GM06990 (cell line): ENCODE measurements at regions not wholly inside any gene's neighbourhood (a gene's known extent, or its start where the extent isn't known, plus 50 kb on each side); places are given as distances from the start of the nearest gene placed in this dataset.

Experiments used
- DNase-seq: peaks from one replicate; pipeline ENCODE4 v3.0.0-alpha.2; 2011; ENCODE audit not compliant: insufficient read length; ENCODE audit errors: extremely low read depth
- H3K27me3 ChIP-seq: replicated peaks from 2 replicates; pipeline ENCODE4 v1.6.0; 2011; ENCODE audit warnings: low read length; ENCODE audit not compliant: control insufficient read depth, insufficient read depth
- H3K36me3 ChIP-seq: 2 replicates; pipeline ENCODE4 v1.5.1; 2011; ENCODE audit warnings: low read length; ENCODE audit not compliant: control insufficient read depth, insufficient read depth
- H3K4me3 ChIP-seq: replicated peaks from 2 replicates; pipeline ENCODE4 v1.5.1; 2011; ENCODE audit warnings: low read depth, mild to moderate bottlenecking, control low read depth, low read length
- CTCF ChIP-seq: IDR thresholded peaks from 2 replicates; pipeline ENCODE4 v1.5.1; 2011; ENCODE audit warnings: low read length, control low read depth, mild to moderate bottlenecking, inconsistent platforms; ENCODE audit not compliant: insufficient read depth, poor library complexity, severe bottlenecking

- DNase-seq = no peak
- Histone ChIP-seq H3K36me3 (no peaks in the 10 kb centered on the region), H3K27me3 (no peaks in the 10 kb centered on the region), H3K4me3 (no peak overlapping the region)
- TF ChIP-seq CTCF = no peak
Observed at GRCh38 chrX:38919202-38919601, 117.9 kb downstream of the MID1IP1 start.

- H3K4me3 ChIP-seq = no peak overlapping the region
- no peaks in the 10 kb centered on the region for H3K27me3 ChIP-seq
- no peak for DNase-seq
- no peak for TF ChIP-seq CTCF
- H3K36me3 ChIP-seq = no peaks in the 10 kb centered on the region
Observed at GRCh38 chrX:38919853-38920528, 118.7 kb downstream of the MID1IP1 start.

GRCh38 chrX:38923451-38923969 lies 122.3 kb downstream of the MID1IP1 start:
- DNase-seq = peak; percentile 18
- Histone ChIP-seq H3K4me3 (no peak overlapping the region), H3K27me3 (no peaks in the 10 kb centered on the region), H3K36me3 (no peaks in the 10 kb centered on the region)
- no peak for TF ChIP-seq CTCF

- no peak overlapping the region for H3K4me3 ChIP-seq
- no peak for TF ChIP-seq CTCF
- no peaks in the 10 kb centered on the region for H3K36me3 ChIP-seq
- H3K27me3 ChIP-seq = no peaks in the 10 kb centered on the region
- no peak for DNase-seq
Observed at GRCh38 chrX:38927592-38927991, 126.3 kb downstream of the MID1IP1 start.

- DNase-seq = no peak
- Histone ChIP-seq H3K27me3 (no peaks in the 10 kb centered on the region), H3K36me3 (no peaks in the 10 kb centered on the region), H3K4me3 (no peak overlapping the region)
- TF ChIP-seq CTCF = no peak
Observed at GRCh38 chrX:38929966-38930421, 128.7 kb downstream of the MID1IP1 start.
